ENCODE measurements at regions not wholly inside any gene's neighbourhood (a gene's known extent, or its start where the extent isn't known, plus 50 kb on each side); places are given as distances from the start of the nearest gene placed in this dataset.

- no peaks in the 10 kb centered on the region for H3K79me2 ChIP-seq (ENCODE audit: insufficient read depth, low read length)
- H3K9me3 ChIP-seq (ENCODE audit: insufficient read depth, low read length): no peaks in the 10 kb centered on the region
- no peak overlapping the region for H3K4me3 ChIP-seq (ENCODE audit: insufficient read depth, low read length, poor library complexity, severe bottlenecking)
- no peaks in the 10 kb centered on the region for H4K20me1 ChIP-seq (ENCODE audit: low read depth, low read length)
- TF ChIP-seq CTCF (IDR thresholded peaks at IDR 0.05; ENCODE audit: insufficient read depth, low read length, poor library complexity, severe bottlenecking): no peak
- no peak for TF ChIP-seq EZH2phosphoT487 (conservative IDR thresholded peaks at IDR 0.05; ENCODE audit: low read length)
- H3K27me3 ChIP-seq (ENCODE audit: low read length): no peaks in the 10 kb centered on the region
- no peaks in the 10 kb centered on the region for H3K9me2 ChIP-seq (replicated peaks; ENCODE audit: insufficient read depth, low read length)
- H3K36me3 ChIP-seq (ENCODE audit: low read length): no peaks in the 10 kb centered on the region
- no peak overlapping the region for H3K27ac ChIP-seq (ENCODE audit: low read depth, low read length)
- H2AFZ ChIP-seq (ENCODE audit: low read depth, low read length, severe bottlenecking): no peak overlapping the region
- no peak overlapping the region for H3K9ac ChIP-seq (ENCODE audit: low read length)
- no peaks in the 10 kb centered on the region for H3F3A ChIP-seq (ENCODE audit: insufficient read depth)
- H3K4me2 ChIP-seq (ENCODE audit: low read depth, low read length, poor library complexity, severe bottlenecking): no peak overlapping the region
These were observed 1052.6 kb upstream of the DDX18 start for GRCh38 chr2:116761864-116762263.

GRCh38 chr2:116769514-116769913 lies 1045.0 kb upstream of the DDX18 start:
- no peak overlapping the region for H3K9ac ChIP-seq (ENCODE audit: low read length)
- no peaks in the 10 kb centered on the region for H3K27me3 ChIP-seq (ENCODE audit: low read length)
- no peaks in the 10 kb centered on the region for H3K9me3 ChIP-seq (ENCODE audit: insufficient read depth, low read length)
- H3K27ac ChIP-seq (ENCODE audit: low read depth, low read length): no peak overlapping the region
- H3K4me3 ChIP-seq (ENCODE audit: insufficient read depth, low read length, poor library complexity, severe bottlenecking): no peak overlapping the region
- H2AFZ ChIP-seq (ENCODE audit: low read depth, low read length, severe bottlenecking): no peak overlapping the region
- no peaks in the 10 kb centered on the region for H3K9me2 ChIP-seq (replicated peaks; ENCODE audit: insufficient read depth, low read length)
- no peaks in the 10 kb centered on the region for H4K20me1 ChIP-seq (ENCODE audit: low read depth, low read length)
- H3K4me2 ChIP-seq (ENCODE audit: low read depth, low read length, poor library complexity, severe bottlenecking): no peak overlapping the region
- no peaks in the 10 kb centered on the region for H3F3A ChIP-seq (ENCODE audit: insufficient read depth)
- no peaks in the 10 kb centered on the region for H3K36me3 ChIP-seq (ENCODE audit: low read length)
- H3K79me2 ChIP-seq (ENCODE audit: insufficient read depth, low read length): no peaks in the 10 kb centered on the region
- TF ChIP-seq CTCF (IDR thresholded peaks at IDR 0.05; ENCODE audit: insufficient read depth, low read length, poor library complexity, severe bottlenecking): no peak
- no peak for TF ChIP-seq EZH2phosphoT487 (conservative IDR thresholded peaks at IDR 0.05; ENCODE audit: low read length)

- no peak overlapping the region for H3K9ac ChIP-seq (ENCODE audit: low read length)
- H4K20me1 ChIP-seq (ENCODE audit: low read depth, low read length): no peaks in the 10 kb centered on the region
- no peaks in the 10 kb centered on the region for H3K79me2 ChIP-seq (ENCODE audit: insufficient read depth, low read length)
- 0 out of 2 replicates have a peak, but pooled peaks cover 3% of the 10 kb centered on the region for H3K9me3 ChIP-seq (ENCODE audit: insufficient read depth, low read length)
- no peak overlapping the region for H3K27ac ChIP-seq (ENCODE audit: low read depth, low read length)
- H3K36me3 ChIP-seq (ENCODE audit: low read length): no peaks in the 10 kb centered on the region
- TF ChIP-seq EZH2phosphoT487 (conservative IDR thresholded peaks at IDR 0.05; ENCODE audit: low read length) (no peak), CTCF (IDR thresholded peaks at IDR 0.05; ENCODE audit: insufficient read depth, low read length, poor library complexity, severe bottlenecking) (no peak)
- no peaks in the 10 kb centered on the region for H3F3A ChIP-seq (ENCODE audit: insufficient read depth)
- H2AFZ ChIP-seq (ENCODE audit: low read depth, low read length, severe bottlenecking): no peak overlapping the region
- H3K27me3 ChIP-seq (ENCODE audit: low read length): no peaks in the 10 kb centered on the region
- H3K4me2 ChIP-seq (ENCODE audit: low read depth, low read length, poor library complexity, severe bottlenecking): no peak overlapping the region
- H3K9me2 ChIP-seq (replicated peaks; ENCODE audit: insufficient read depth, low read length): no peaks in the 10 kb centered on the region
- no peak overlapping the region for H3K4me3 ChIP-seq (ENCODE audit: insufficient read depth, low read length, poor library complexity, severe bottlenecking)
These were observed 1037.9 kb upstream of the DDX18 start for GRCh38 chr2:116776556-116776955.
